Activated CD8-positive, alpha-beta memory T cell treated with anti-CD3 and anti-CD28 coated beads, Interleukin-2, amount 10 ng/mL, durations not matched to agents 7 days and 5 days (primary cell): ENCODE measurements at regions not wholly inside any gene's neighbourhood (a gene's known extent, or its start where the extent isn't known, plus 50 kb on each side); places are given as distances from the start of the nearest gene placed in this dataset.
"Not testable (repeated sequence)": the region's sequence is repeated elsewhere in the genome, so short reads cannot be mapped to it uniquely, and the experiment has no call there.

Experiments used
- ATAC-seq: fragments of 150-1000 bp; cut with Tn5 transposase; one replicate; pipeline ENCODE4 v1.10.0; 2021; ENCODE audit warnings: moderate library complexity
- CTCF ChIA-PET: fragments of 350-600 bp; sonication (Branson Sonifier 250); formaldehyde crosslinking; loops from one replicate; lab custom pipeline; 2021; ENCODE audit warnings: antibody characterized with exemption; lab: Charles Lee
- DNase-seq: peaks from one replicate; pipeline ENCODE4 v3.0.0-alpha.2; 2020
- H3K27ac Mint-ChIP-seq: one replicate; pipeline ENCODE4 v1.8.0; 2021; ENCODE audit warnings: mild to moderate bottlenecking, mixed read lengths
- H3K27me3 Mint-ChIP-seq: one replicate; pipeline ENCODE4 v1.8.0; 2021; ENCODE audit warnings: mixed read lengths
- H3K36me3 Mint-ChIP-seq: one replicate; pipeline ENCODE4 v1.8.0; 2021; ENCODE audit warnings: mild to moderate bottlenecking, mixed read lengths
- H3K4me1 Mint-ChIP-seq: one replicate; pipeline ENCODE4 v1.8.0; 2021; ENCODE audit warnings: mixed read lengths
- H3K4me3 Mint-ChIP-seq: one replicate; pipeline ENCODE4 v1.8.0; 2021; ENCODE audit warnings: mild to moderate bottlenecking, moderate library complexity, mixed read lengths
- H3K9me3 Mint-ChIP-seq: one replicate; pipeline ENCODE4 v1.8.0; 2022; ENCODE audit warnings: low read depth, mixed read lengths

GRCh38 chrX:124426288-124427169 lies 80.2 kb downstream of the SH2D1A start:
- Mint-ChIP-seq H3K27ac (no peak overlapping the region), H3K4me1 (no peaks in the 10 kb centered on the region), H3K27me3 (no peaks in the 10 kb centered on the region), H3K4me3 (no peak overlapping the region), H3K36me3 (peaks cover 3% of the 10 kb centered on the region), H3K9me3 (no peaks in the 10 kb centered on the region)
- CTCF ChIA-PET = no interaction called here
- DNase-seq = no peak
- no peak for ATAC-seq

- Mint-ChIP-seq H3K4me3 (no peak overlapping the region), H3K27ac (no peak overlapping the region), H3K27me3 (no peaks in the 10 kb centered on the region), H3K9me3 (no peaks in the 10 kb centered on the region), H3K4me1 (no peaks in the 10 kb centered on the region), H3K36me3 (no peaks in the 10 kb centered on the region)
- CTCF ChIA-PET = no interaction called here
- DNase-seq = no peak
- ATAC-seq = no peak
Observed at GRCh38 chrX:124433186-124433585, 86.8 kb downstream of the SH2D1A start.

- no peak for ATAC-seq
- H3K4me3 Mint-ChIP-seq = no peak overlapping the region
- no peak overlapping the region for H3K27ac Mint-ChIP-seq
- no peak for DNase-seq
- H3K36me3 Mint-ChIP-seq = no peaks in the 10 kb centered on the region
- no peaks in the 10 kb centered on the region for H3K27me3 Mint-ChIP-seq
- H3K4me1 Mint-ChIP-seq = no peaks in the 10 kb centered on the region
- no peaks in the 10 kb centered on the region for H3K9me3 Mint-ChIP-seq
- CTCF ChIA-PET = no interaction called here
Observed at GRCh38 chrX:124435616-124436015, 89.3 kb downstream of the SH2D1A start.

GRCh38 chrX:124440695-124441094 lies 94.3 kb downstream of the SH2D1A start:
- DNase-seq (no peak), ATAC-seq (no peak)
- H3K9me3 Mint-ChIP-seq = no peaks in the 10 kb centered on the region
- H3K4me1 Mint-ChIP-seq = no peaks in the 10 kb centered on the region
- H3K27ac Mint-ChIP-seq = no peak overlapping the region
- H3K36me3 Mint-ChIP-seq = no peaks in the 10 kb centered on the region
- CTCF ChIA-PET = no interaction called here
- H3K27me3 Mint-ChIP-seq = no peaks in the 10 kb centered on the region
- H3K4me3 Mint-ChIP-seq = no peak overlapping the region

GRCh38 chrX:124441971-124442590 lies 95.7 kb downstream of the SH2D1A start:
- Mint-ChIP-seq H3K36me3 (no peaks in the 10 kb centered on the region), H3K27me3 (no peaks in the 10 kb centered on the region), H3K4me1 (no peaks in the 10 kb centered on the region), H3K9me3 (no peaks in the 10 kb centered on the region), H3K27ac (no peak overlapping the region), H3K4me3 (no peak overlapping the region)
- ATAC-seq = no peak
- no peak for DNase-seq
- CTCF ChIA-PET = no interaction called here

GRCh38 chrX:124455966-124456365 lies 109.6 kb downstream of the SH2D1A start:
- H3K4me3 Mint-ChIP-seq = no peak overlapping the region
- H3K27me3 Mint-ChIP-seq = no peaks in the 10 kb centered on the region
- no peaks in the 10 kb centered on the region for H3K36me3 Mint-ChIP-seq
- H3K4me1 Mint-ChIP-seq = no peaks in the 10 kb centered on the region
- H3K27ac Mint-ChIP-seq = no peak overlapping the region
- CTCF ChIA-PET = no interaction called here
- H3K9me3 Mint-ChIP-seq = no peaks in the 10 kb centered on the region
- no peak for DNase-seq
- ATAC-seq = no peak

GRCh38 chrX:124459851-124460250 lies 113.5 kb downstream of the SH2D1A start:
- H3K9me3 Mint-ChIP-seq, H3K27me3 Mint-ChIP-seq, H3K4me1 Mint-ChIP-seq, DNase-seq, CTCF ChIA-PET, ATAC-seq, H3K36me3 Mint-ChIP-seq, H3K4me3 Mint-ChIP-seq, H3K27ac Mint-ChIP-seq: not testable (repeated sequence)

GRCh38 chrX:124462931-124463330 lies 116.6 kb downstream of the SH2D1A start:
- no peaks in the 10 kb centered on the region for H3K4me1 Mint-ChIP-seq
- CTCF ChIA-PET = no interaction called here
- H3K9me3 Mint-ChIP-seq = no peaks in the 10 kb centered on the region
- ATAC-seq = no peak
- DNase-seq = no peak
- H3K27me3 Mint-ChIP-seq = no peaks in the 10 kb centered on the region
- H3K27ac Mint-ChIP-seq = no peak overlapping the region
- H3K4me3 Mint-ChIP-seq = no peak overlapping the region
- no peaks in the 10 kb centered on the region for H3K36me3 Mint-ChIP-seq

- Mint-ChIP-seq H3K4me1 (no peaks in the 10 kb centered on the region), H3K36me3 (no peaks in the 10 kb centered on the region), H3K9me3 (no peaks in the 10 kb centered on the region), H3K27me3 (no peaks in the 10 kb centered on the region), H3K27ac (no peak overlapping the region), H3K4me3 (no peak overlapping the region)
- DNase-seq (no peak), ATAC-seq (no peak)
- CTCF ChIA-PET = no interaction called here
Observed at GRCh38 chrX:124467202-124467601, 120.8 kb downstream of the SH2D1A start.

- DNase-seq = peak; percentile 40
- ATAC-seq = no peak
- Mint-ChIP-seq H3K4me1 (peaks cover 17% of the 10 kb centered on the region), H3K27ac (no peak overlapping the region), H3K27me3 (no peaks in the 10 kb centered on the region), H3K4me3 (no peak overlapping the region), H3K9me3 (no peaks in the 10 kb centered on the region), H3K36me3 (no peaks in the 10 kb centered on the region)
- CTCF ChIA-PET = no interaction called here
Observed at GRCh38 chrX:124475358-124475757, 129.0 kb downstream of the SH2D1A start.

GRCh38 chrX:124476562-124476961 lies 130.2 kb downstream of the SH2D1A start:
- Mint-ChIP-seq H3K27ac (no peak overlapping the region), H3K27me3 (no peaks in the 10 kb centered on the region), H3K9me3 (no peaks in the 10 kb centered on the region), H3K36me3 (no peaks in the 10 kb centered on the region), H3K4me1 (peaks cover 17% of the 10 kb centered on the region), H3K4me3 (no peak overlapping the region)
- CTCF ChIA-PET = no interaction called here
- no peak for ATAC-seq
- no peak for DNase-seq

GRCh38 chrX:124478046-124478445 lies 131.7 kb downstream of the SH2D1A start:
- CTCF ChIA-PET = no interaction called here
- DNase-seq (no peak), ATAC-seq (no peak)
- no peak overlapping the region for H3K4me3 Mint-ChIP-seq
- peaks cover 17% of the 10 kb centered on the region for H3K4me1 Mint-ChIP-seq
- no peaks in the 10 kb centered on the region for H3K27me3 Mint-ChIP-seq
- no peaks in the 10 kb centered on the region for H3K9me3 Mint-ChIP-seq
- no peaks in the 10 kb centered on the region for H3K36me3 Mint-ChIP-seq
- no peak overlapping the region for H3K27ac Mint-ChIP-seq

GRCh38 chrX:124488412-124489161 lies 142.2 kb downstream of the SH2D1A start:
- H3K27me3 Mint-ChIP-seq = no peaks in the 10 kb centered on the region
- CTCF ChIA-PET = no interaction called here
- H3K4me1 Mint-ChIP-seq = no peaks in the 10 kb centered on the region
- H3K4me3 Mint-ChIP-seq = no peak overlapping the region
- no peak for DNase-seq
- H3K36me3 Mint-ChIP-seq = no peaks in the 10 kb centered on the region
- H3K9me3 Mint-ChIP-seq = no peaks in the 10 kb centered on the region
- ATAC-seq = no peak
- H3K27ac Mint-ChIP-seq = no peak overlapping the region

GRCh38 chrX:124493984-124494383 lies 147.6 kb downstream of the SH2D1A start:
- Mint-ChIP-seq H3K9me3 (no peaks in the 10 kb centered on the region), H3K4me1 (no peaks in the 10 kb centered on the region), H3K27me3 (no peaks in the 10 kb centered on the region), H3K27ac (no peak overlapping the region), H3K36me3 (no peaks in the 10 kb centered on the region), H3K4me3 (no peak overlapping the region)
- DNase-seq = no peak
- CTCF ChIA-PET = no interaction called here
- ATAC-seq = no peak
